HG03196 (cell line): ENCODE measurements at regions not wholly inside any gene's neighbourhood (a gene's known extent, or its start where the extent isn't known, plus 50 kb on each side); places are given as distances from the start of the nearest gene placed in this dataset.
"Not testable (repeated sequence)": the region's sequence is repeated elsewhere in the genome, so short reads cannot be mapped to it uniquely, and the experiment has no call there.

Experiments
- ATAC-seq: cut with Tn5 transposase; IDR thresholded peaks from one replicate; pipeline ENCODE4 v1.9.1; 2021; ENCODE audit not compliant: unreplicated experiment

- no peak for ATAC-seq
Measured at GRCh38 chrX:110511238-110511637, 152.6 kb downstream of the RTL9 start.

DNA sequence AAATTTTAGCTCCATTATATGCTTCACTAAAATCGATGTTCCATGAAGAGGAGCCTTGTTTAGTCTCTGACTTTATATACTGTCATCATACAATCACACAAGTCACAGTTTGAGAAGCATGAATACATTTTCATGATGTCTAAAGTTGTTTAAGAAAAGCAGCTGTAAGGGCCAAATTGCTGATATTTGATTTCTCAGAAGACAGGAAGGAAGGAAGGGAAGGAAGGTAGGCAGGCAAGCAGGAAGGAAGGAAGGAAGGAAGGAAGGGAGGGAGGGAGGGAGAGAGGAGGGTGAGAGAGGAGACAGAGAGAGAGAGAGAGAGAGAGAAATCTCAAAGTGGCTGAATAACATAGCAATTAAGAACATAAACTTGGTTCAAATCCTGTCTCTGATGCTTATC, 153.7 kb downstream of the RTL9 start:
- ATAC-seq, result no peak

DNA sequence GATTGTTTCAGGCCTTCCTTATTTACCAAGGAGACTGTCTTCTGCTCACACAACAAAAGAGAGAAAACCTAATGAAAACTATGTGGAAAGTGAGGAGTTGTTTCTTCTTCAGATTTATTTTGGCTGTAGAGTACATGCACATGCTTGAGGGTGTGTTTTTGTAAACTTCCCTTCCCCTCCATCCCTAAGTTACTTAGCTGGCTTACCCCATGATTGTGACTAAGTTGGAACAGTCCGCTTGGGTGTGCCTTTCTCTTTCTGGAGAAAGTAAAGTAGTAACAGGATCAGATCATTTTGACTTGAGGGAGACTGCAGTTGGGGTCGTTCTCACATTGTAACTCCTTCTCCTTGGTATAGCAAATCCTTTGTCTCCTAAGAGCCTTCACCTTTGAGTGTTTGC, 155.9 kb downstream of the RTL9 start:
- no peak for ATAC-seq

GRCh38 chrX:110519501-110519900, 160.9 kb downstream of the RTL9 start:
- ATAC-seq, result no peak

- no peak for ATAC-seq
Measured at GRCh38 chrX:110519906-110520452, 161.3 kb downstream of the RTL9 start.

DNA sequence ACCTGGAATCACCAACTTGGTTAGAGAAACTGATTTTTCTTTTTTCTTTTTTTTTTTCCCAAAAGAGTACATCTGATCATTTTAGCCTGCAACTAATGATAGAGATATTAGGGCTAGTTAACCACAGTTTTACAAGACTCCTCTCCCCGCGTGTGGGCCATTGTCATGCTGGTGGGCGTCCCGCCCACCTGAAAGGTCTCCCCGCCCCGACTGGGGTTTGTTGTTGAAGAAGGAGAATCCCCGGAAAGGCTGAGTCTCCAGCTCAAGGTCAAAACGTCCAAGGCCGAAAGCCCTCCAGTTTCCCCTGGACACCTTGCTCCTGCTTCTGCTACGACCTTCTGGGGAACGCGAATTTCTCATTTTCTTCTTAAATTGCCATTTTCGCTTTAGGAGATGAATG, 162.0 kb downstream of the RTL9 start:
- not testable (repeated sequence) for ATAC-seq

DNA sequence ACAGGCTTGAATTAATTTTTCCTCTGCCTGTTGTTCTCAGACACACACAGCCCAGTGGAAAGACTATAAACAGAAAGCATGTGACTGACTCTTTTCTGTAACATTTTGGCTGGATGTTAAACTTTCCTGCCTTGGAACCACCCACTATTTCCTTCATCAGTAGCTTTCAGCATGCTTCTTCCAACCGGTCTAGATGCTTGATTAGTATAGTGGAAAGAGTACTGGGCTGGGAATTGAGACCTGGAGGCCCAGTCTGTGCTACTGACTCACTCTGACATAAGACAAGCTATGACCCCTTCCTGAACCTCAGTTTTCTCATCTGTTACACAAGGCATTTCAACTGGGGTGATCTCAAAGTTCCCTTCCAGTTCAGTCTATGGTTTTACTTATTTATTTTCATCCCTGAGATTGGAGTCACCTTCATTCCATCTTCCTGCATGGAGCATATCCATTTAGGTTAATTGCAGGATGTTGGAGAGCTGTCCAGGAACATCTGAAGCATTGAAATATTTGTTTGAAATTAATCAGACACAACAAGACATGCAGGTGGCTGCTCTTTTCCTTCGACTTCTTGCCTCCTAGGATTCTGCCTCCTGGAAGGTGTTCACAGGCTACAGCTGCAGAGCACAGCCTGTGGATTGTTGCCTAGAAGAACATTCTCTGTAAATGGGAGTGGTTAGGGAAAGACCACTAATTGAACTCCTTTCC, 173.4 kb downstream of the RTL9 start:
- ATAC-seq, result no peak

GRCh38 chrX:110532581-110532931, 173.9 kb downstream of the RTL9 start:
- no peak for ATAC-seq

- ATAC-seq, result no peak
Measured at GRCh38 chrX:110536816-110537215, 178.2 kb downstream of the RTL9 start.

DNA sequence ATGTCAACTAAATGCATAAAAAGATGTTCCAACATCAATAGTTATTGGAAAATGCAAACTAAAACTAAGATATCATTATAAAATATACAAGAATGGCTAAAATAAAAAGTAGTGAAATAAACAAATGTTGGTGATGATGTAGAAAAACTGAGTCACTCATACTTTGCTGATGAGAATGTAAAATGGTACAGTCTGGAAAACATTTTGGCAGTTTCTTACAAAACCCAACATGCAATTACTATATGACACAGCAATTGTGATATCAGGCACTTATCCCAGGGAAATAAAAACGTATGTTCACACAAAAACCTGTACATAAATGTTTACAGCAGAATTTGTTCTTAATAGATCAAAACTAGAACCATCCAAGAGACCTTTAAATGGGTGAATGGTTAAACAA, 182.6 kb downstream of the RTL9 start:
- ATAC-seq, result no peak

- ATAC-seq, result not testable (repeated sequence)
Measured at GRCh38 chrX:110550854-110551253, 192.2 kb downstream of the RTL9 start.

- ATAC-seq, result no peak
Measured at GRCh38 chrX:110557864-110558263, 199.2 kb downstream of the RTL9 start.

GRCh38 chrX:110558406-110558805, 199.8 kb downstream of the RTL9 start:
- ATAC-seq, result no peak

- ATAC-seq, result no peak
Measured at GRCh38 chrX:110561034-110561433, 202.4 kb downstream of the RTL9 start.

- no peak for ATAC-seq
Measured at GRCh38 chrX:110563282-110563681, 204.6 kb downstream of the RTL9 start.

DNA sequence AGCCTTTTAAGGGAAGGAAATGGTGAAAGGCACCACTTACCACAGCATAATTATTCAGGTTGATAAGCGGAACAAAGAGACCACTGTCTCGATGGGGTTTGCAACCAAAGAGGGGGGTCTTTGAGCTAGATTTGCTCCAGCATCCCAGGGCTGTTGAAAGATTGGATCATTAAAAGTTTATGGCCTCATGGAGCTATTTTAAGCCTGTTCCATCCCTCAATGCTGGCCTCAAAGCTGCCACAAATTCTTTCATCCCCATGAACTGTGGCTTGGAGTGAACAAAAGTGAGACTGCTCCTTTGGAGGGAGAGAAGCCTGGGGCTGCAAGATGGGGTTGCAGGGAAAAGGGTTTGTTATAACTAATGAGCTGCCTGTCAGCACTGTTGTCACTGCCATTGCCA, 209.8 kb downstream of the RTL9 start:
- ATAC-seq, result no peak

GRCh38 chrX:110569506-110569905, 210.9 kb downstream of the RTL9 start:
- ATAC-seq, result no peak

- no peak for ATAC-seq
Measured at GRCh38 chrX:110578270-110578669, 217.3 kb downstream of the CHRDL1 start.

GRCh38 chrX:110584083-110584482, 211.5 kb downstream of the CHRDL1 start:
- ATAC-seq, result no peak

DNA sequence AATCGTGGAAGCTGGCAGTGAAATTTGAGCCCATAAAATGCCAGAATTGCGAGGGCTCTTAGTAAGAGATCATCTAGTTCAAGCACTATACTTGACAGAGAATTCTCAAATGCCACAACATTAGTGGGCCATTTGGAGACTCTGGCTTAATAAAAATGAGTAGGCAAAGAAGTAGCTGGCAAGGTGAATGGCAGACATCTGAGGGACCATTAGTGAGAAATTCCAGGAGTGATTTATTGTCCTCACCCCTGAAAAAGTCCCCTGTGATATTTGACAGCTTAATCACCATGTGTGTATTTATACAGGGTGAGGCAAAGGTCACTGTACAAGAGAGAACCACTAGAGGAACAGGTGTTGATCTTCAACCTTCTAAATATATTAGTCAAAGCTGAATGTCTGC, 207.5 kb downstream of the CHRDL1 start:
- no peak for ATAC-seq

GRCh38 chrX:110588853-110589252, 206.8 kb downstream of the CHRDL1 start:
- ATAC-seq, result no peak

GRCh38 chrX:110600745-110601310, 194.8 kb downstream of the CHRDL1 start:
- ATAC-seq, result no peak

DNA sequence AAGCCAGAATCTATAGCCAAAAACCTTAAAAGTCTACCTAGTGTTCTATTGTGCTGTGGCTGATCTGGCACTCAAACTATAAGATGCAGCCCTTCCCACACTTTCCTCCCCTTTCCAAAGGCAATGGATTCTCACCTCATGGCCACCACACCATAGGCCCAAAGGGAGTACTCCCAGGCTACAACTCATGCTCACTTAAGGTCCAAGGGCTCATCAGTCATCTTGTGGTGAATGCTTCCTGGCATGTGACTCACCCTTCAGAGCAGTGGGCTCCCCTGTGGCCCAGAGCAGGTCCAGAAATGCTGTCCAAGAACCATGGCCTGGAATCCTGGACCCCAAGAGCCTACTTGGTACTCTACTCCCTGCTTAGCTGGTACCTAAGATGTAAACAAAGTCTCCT, 181.0 kb downstream of the CHRDL1 start:
- no peak for ATAC-seq
